A673 (cell line): ENCODE measurements at regions not wholly inside any gene's neighbourhood (a gene's known extent, or its start where the extent isn't known, plus 50 kb on each side); places are given as distances from the start of the nearest gene placed in this dataset.

Experiments
- BruUV-seq: library from RNA; stranded (reverse); fragments of 400-500 nt; replicated peaks from 2 replicates; lab custom pipeline; 2021; lab: Mats Ljungman, UMichigan
- CTCF ChIA-PET: fragments of 300-600 bp; sonication (Branson Sonifier 250); formaldehyde crosslinking; loops from one replicate; lab custom pipeline; 2022; ENCODE audit warnings: antibody characterized with exemption; lab: Charles Lee
- POLR2A ChIA-PET: fragments of 300-600 bp; sonication (Branson Sonifier 250); formaldehyde crosslinking; loops from one replicate; lab custom pipeline; 2022; ENCODE audit warnings: antibody characterized with exemption; ENCODE audit not compliant: low non-redundant PET; lab: Charles Lee
- DNase-seq: peaks from one replicate; pipeline ENCODE4 v3.0.0-alpha.2; 2015; ENCODE audit warnings: low spot score
- H3K27ac ChIP-seq: fragments of 200-600 bp; sonication (generic); 2 replicates; pipeline ENCODE4 v1.5.1; 2016; ENCODE audit warnings: mixed run types, low read depth, mild to moderate bottlenecking, mixed read lengths, antibody characterized with exemption, low read length; ENCODE audit not compliant: poor library complexity, severe bottlenecking
- H3K27me3 ChIP-seq: fragments of 200-600 bp; sonication (generic); replicated peaks from 2 replicates; pipeline ENCODE4 v1.6.1; 2017; ENCODE audit warnings: mixed run types, low read depth, mild to moderate bottlenecking, mixed read lengths, antibody characterized with exemption, low read length; ENCODE audit not compliant: insufficient read depth, poor library complexity
- H3K36me3 ChIP-seq: fragments of 200-600 bp; sonication (generic); 2 replicates; pipeline ENCODE4 v1.6.1; 2016; ENCODE audit warnings: mixed run types, mild to moderate bottlenecking, mixed read lengths, antibody characterized with exemption, low read length; ENCODE audit not compliant: insufficient read depth, poor library complexity, severe bottlenecking
- H3K4me1 ChIP-seq: fragments of 200-600 bp; sonication (generic); 2 replicates; pipeline ENCODE4 v1.6.1; 2017; ENCODE audit warnings: mixed run types, mild to moderate bottlenecking, mixed read lengths, antibody characterized with exemption, low read length; ENCODE audit not compliant: insufficient read depth, poor library complexity, severe bottlenecking
- H3K4me3 ChIP-seq: fragments of 200-600 bp; sonication (generic); 2 replicates; pipeline ENCODE4 v1.5.1; 2016; ENCODE audit warnings: low read depth, mixed run types, mild to moderate bottlenecking, mixed read lengths, low read length; ENCODE audit not compliant: poor library complexity, severe bottlenecking
- H3K9me3 ChIP-seq: fragments of 200-600 bp; sonication (generic); 2 replicates; pipeline ENCODE4 v1.6.1; 2016; ENCODE audit warnings: mixed run types, low read depth, mild to moderate bottlenecking, mixed read lengths, antibody characterized with exemption, low read length; ENCODE audit not compliant: poor library complexity, severe bottlenecking
- EZH2 ChIP-seq: fragments of 200-600 bp; sonication (generic); IDR thresholded peaks from 2 replicates; pipeline ENCODE4 v1.6.1; 2017; ENCODE audit warnings: borderline replicate concordance, low read depth, mild to moderate bottlenecking, mixed read lengths, antibody characterized with exemption, low read length; ENCODE audit not compliant: poor library complexity, severe bottlenecking
- intact Hi-C: fragments of 100-400 bp; cut with micrococcal nuclease; formaldehyde crosslinking; loops from one replicate; pipeline ENCODE4 v1.10.0; 2022; ENCODE audit not compliant: unreplicated experiment
- TF ChIP-seq, protein P1 (sequence below): fragments of 300-800, 200-600 bp; sonication (generic); conservative IDR thresholded peaks from 2 replicates; pipeline ENCODE4 v1.5.1; 2017; ENCODE audit warnings: low read depth, mild to moderate bottlenecking, antibody characterized with exemption, low read length, moderate library complexity, mixed read lengths

DNA sequence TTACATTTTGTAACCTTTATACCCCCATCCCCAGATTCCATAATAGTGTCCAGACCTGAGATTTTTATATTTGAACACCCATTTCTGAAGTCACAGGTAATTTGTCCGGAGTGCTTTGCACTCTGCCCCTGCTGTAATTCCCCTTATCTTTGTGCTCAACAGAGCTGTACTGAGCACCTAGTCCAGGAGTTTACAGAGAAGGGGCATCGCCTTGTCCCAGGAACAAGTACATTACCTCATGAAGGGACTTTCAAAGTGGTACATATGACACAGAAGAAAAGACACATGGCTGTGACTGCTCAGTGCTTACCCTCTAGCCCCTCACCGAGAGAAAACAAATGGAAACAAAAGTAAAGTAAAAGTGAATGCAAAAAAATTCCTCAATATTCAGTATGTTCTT is 373.5 kb downstream of the SOX11 start:
- H3K4me3 ChIP-seq: no peak overlapping the region
- no peaks in the 10 kb centered on the region for H3K9me3 ChIP-seq
- ChIA-PET CTCF (no interaction called here), POLR2A (no interaction called here)
- no peaks in the 10 kb centered on the region for H3K4me1 ChIP-seq
- H3K27me3 ChIP-seq: no peaks in the 10 kb centered on the region
- no peak for TF ChIP-seq EZH2
- TF ChIP-seq, protein P1, sequence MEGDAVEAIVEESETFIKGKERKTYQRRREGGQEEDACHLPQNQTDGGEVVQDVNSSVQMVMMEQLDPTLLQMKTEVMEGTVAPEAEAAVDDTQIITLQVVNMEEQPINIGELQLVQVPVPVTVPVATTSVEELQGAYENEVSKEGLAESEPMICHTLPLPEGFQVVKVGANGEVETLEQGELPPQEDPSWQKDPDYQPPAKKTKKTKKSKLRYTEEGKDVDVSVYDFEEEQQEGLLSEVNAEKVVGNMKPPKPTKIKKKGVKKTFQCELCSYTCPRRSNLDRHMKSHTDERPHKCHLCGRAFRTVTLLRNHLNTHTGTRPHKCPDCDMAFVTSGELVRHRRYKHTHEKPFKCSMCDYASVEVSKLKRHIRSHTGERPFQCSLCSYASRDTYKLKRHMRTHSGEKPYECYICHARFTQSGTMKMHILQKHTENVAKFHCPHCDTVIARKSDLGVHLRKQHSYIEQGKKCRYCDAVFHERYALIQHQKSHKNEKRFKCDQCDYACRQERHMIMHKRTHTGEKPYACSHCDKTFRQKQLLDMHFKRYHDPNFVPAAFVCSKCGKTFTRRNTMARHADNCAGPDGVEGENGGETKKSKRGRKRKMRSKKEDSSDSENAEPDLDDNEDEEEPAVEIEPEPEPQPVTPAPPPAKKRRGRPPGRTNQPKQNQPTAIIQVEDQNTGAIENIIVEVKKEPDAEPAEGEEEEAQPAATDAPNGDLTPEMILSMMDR: no peak
- no peak for DNase-seq
- BruUV-seq: no TSS peak
- intact Hi-C loops: no loop called here
- H3K36me3 ChIP-seq: no peaks in the 10 kb centered on the region
- H3K27ac ChIP-seq: no peak overlapping the region

DNA sequence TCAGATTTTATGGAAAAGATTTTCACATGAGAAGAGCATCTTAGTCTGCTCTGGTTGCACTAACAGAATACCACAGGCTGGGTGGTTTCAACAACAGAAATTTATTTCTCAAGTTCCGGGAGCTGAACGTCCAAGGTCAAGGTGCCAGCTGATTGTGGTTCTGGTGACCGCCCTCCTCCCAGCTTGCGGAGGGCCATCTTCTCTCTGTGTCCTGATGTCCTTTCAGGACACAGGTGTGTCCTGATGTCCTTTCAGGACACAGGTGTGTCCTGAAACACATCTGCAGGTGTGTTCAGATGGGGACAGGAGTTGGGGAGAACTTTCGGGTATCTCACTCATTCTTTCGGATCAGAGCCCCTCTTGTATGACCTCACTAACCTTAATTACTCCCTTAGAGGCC is 374.9 kb downstream of the SOX11 start:
- BruUV-seq: no TSS peak
- no peaks in the 10 kb centered on the region for H3K36me3 ChIP-seq
- H3K4me3 ChIP-seq: no peak overlapping the region
- H3K27me3 ChIP-seq: no peaks in the 10 kb centered on the region
- no peak overlapping the region for H3K27ac ChIP-seq
- DNase-seq: no peak
- ChIA-PET POLR2A (no interaction called here), CTCF (no interaction called here)
- no peak for TF ChIP-seq EZH2
- TF ChIP-seq, protein P1: no peak
- intact Hi-C loops: no loop called here
- H3K9me3 ChIP-seq: no peaks in the 10 kb centered on the region
- no peaks in the 10 kb centered on the region for H3K4me1 ChIP-seq

DNA sequence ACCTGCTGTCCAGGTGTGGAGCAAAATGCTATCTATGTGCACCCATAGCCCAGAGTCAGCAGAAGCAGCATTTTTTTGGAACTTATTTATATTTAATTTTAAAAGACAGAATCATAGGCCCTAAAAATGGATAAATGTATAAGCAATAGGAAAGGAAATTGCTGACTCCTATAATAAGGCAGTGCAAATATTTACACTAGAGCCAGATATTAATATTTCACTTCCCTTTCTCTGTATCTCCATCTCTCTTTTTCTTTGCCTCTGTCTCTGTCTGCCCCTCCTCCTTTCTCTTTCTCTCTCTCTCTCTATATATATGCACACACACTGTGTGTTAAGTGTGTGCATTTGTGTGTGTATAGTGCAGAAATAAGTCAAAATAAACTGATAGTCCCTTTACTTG is 375.6 kb downstream of the SOX11 start:
- CTCF ChIA-PET: no interaction called here
- intact Hi-C loops: no loop called here

More for the DNA sequence above, 375.6 kb downstream of the SOX11 start:
- H3K27me3 ChIP-seq: no peaks in the 10 kb centered on the region
- no peaks in the 10 kb centered on the region for H3K9me3 ChIP-seq
- no peak for TF ChIP-seq EZH2
- TF ChIP-seq, protein P1: no peak
- no peak overlapping the region for H3K4me3 ChIP-seq
- H3K27ac ChIP-seq: no peak overlapping the region
- POLR2A ChIA-PET: no interaction called here
- BruUV-seq: no TSS peak
- DNase-seq: no peak
- H3K36me3 ChIP-seq: no peaks in the 10 kb centered on the region
- H3K4me1 ChIP-seq: no peaks in the 10 kb centered on the region
